IPS-NIHi11 (cell line): ENCODE measurements at regions not wholly inside any gene's neighbourhood (a gene's known extent, or its start where the extent isn't known, plus 50 kb on each side); places are given as distances from the start of the nearest gene placed in this dataset.
A peak's percentile ranks its signal among the peaks of the same experiment; 100 is the strongest.
"Not testable (repeated sequence)": the region's sequence is repeated elsewhere in the genome, so short reads cannot be mapped to it uniquely, and the experiment has no call there.

Experiments
- DNase-seq: peaks from one replicate; pipeline ENCODE4 v3.0.0; 2012; ENCODE audit warnings: mixed read lengths, low spot score

DNA sequence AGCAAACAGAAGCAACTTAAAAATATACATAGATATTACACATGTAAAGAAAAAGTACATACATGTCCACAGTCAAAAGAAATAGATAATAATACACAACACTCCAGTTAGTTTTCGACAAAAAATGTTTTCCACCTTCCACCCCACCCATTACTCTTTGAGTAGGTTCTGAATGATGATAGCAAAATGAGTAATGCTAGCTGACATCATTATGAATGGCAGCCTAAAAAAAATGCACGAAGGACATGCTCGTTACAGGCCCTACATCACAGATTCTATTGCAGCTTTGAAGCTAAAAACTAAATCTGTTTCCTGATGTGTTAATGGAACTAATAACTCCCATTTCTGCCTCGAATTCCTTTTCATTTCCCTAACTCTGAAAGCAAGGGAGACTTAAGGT is 578.7 kb upstream of the NETO1 start:
- no peak for DNase-seq

DNA sequence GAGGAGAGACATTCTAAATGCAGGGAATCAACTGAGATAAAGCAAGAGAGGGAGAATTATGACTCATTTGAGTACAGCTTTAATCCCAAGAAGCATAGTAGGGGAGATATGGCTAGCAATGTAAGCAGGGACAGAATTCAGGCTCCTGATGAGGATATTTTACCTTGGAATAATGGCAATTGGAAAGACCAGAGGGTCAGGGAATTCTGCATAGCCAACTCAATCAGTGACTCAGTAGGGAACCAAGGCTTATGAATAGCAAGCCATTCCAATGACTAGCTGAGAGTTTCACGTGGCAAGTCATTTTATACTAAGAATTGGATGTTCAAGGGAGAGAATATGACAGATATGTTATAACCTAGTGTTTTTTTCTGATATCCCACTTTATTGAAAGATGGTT is 563.8 kb upstream of the NETO1 start:
- peak; percentile 16 for DNase-seq

DNA sequence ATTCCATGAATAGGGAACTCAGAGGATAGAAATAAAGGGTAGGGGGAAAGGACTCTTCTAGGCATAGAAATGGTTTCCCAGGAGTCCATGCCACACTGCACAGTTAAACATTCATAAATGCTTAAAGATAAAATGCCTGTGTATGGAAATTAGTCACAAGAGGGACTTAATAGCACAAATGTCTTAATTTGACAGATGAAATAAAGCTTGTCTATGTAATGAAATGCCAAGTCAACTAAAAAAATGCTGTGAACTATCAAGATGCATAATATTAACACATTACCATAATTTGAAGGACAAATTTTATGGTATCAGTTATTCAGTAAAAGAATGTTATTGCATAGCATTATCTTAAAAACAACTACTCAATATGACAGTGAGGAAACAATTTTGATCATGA is 553.2 kb upstream of the NETO1 start:
- no peak for DNase-seq

DNA sequence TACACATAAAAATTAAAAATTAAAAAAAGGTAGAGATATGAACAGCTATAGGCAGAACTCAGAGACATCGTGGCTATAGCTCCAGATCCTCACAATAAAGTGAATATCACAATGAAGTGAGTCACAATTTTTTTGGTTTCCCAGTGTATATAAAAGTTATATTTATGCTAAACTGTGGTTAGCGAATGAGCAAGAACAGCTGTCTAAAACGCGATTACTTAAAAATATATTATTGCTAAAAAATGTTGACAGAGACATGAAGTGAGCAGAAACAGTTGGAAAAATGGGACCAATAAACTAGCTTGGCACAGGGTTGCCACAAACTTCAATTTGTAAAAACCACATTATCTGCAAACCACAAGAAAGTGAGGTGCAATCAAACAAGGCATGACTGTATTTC is 551.7 kb upstream of the NETO1 start:
- no peak for DNase-seq

DNA sequence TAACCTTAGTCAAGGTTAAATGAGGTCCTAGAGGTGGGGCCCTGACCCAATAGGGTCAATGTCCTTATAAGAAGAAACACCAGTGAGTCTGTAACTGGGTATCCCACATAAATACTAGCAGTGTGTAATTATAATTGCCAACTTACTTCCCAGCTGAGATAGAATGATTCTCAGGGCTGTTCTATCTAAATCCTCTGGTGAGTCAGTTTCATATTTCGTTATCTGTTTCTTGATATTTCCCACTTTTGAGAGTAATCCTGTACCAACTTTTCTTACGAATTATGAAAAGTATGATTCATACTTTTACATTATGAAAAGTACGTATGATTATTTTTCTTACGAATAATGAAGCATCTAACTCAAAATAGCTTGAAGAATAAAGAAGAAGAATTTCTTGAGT is 546.8 kb upstream of the NETO1 start:
- no peak for DNase-seq

DNA sequence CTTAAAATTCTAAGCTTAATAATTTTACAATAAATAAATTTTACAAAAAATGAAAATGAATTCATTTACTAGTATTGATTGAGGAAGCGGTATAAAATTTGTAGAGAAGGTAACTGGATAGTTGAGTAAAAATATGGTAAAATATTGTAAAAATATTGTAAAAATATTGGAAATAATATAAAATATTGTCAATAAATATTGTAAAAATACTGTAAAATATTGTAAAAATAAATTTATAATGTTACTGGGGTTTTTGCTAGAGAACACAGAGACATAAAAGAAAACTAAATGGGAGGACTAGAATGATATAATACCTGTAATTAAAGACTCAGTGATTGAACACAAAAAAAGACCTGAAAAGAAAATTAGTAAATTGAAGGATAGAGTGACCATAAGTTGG is 546.3 kb upstream of the NETO1 start:
- no peak for DNase-seq

DNA sequence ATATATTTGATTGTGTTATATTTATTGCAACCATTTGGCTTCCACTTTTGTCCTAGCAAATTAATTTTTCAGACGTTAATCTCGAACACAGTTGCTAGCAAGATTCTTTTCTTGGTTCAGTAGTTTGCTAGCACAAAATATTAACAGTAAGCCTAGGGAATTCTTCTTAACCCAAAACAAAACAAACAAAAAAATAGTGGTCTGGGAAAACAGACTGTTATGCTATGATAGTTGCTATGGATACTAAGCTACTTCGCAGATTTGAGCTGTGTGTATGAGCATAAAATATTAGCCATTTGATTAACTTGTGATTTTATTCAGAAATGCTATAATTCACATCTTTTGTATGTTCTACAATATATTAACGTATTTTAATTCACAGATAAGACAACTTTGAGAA is 541.5 kb upstream of the NETO1 start:
- no peak for DNase-seq

DNA sequence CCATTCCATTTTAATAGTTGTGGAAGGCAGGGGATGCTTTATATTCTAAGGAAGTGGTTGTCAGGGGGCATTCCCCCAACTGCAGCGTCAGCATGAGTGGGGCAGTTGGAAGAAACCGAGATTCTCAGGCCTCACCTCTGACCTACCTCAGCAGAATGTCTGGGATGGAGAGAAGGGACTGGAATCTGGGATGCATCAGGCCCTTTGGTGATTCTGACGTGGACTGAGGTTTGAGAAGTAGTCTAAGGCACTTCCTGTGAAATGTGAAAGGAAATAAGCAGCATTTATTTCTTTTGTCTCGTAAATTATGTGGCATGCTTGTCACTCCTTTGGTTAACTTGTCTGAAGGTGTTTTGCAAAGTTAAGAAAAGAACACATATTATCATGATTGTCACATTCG is 540.7 kb upstream of the NETO1 start:
- DNase-seq, result peak; percentile 16

DNA sequence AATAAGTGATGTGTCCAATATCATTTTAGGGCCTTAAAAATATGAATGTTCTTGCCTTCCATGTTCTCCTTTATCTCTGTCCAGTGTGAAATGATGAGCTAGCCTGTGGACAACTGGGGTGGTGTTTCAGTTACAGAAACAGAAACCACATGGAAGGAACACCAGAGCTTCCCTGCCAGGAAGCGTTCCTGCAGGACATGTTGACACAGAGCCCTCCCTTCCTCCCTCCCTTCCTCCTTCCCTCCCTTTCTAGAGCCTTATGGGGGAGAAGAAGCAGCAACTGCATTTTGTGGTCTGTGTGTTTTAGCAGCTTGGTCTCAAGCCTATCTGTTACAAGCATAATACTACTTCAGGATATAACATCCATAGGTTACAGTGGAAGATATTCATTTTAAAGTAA is 539.7 kb upstream of the NETO1 start:
- DNase-seq, result no peak

DNA sequence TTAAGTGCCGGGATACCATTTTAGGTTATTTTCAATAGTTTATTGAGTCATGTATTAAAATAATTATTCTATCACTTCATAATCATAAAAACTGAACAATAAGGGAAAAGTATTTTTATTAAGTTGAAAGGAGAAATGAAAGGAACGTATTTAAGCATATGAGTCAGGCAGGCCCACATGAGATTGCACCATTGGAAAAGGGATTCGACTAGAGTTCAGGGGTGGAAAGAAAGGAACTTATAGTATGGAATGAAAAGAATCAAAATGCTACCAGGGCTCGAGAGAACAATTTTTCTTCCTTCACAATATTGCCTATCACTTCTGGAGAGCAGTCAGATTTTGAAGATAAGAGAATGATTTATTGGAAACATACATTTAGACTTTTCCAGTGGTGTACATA is 516.5 kb upstream of the NETO1 start:
- DNase-seq, result no peak

DNA sequence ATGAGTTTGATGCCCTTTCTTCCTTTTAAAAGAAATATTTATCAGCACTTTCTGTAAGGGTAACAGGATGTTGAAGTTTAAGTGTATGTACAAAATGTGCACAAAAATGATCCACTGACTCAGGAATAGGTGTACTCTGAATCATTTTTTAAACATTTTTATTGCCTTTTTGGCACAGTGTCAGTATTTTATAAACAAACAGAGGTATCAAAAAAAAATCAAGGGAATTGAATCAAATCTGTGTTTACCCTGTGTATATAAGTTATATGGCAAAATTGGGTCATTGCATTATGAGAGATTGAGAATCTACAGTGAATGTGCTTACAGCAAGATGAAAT is 513.9 kb upstream of the NETO1 start:
- DNase-seq, result no peak

DNA sequence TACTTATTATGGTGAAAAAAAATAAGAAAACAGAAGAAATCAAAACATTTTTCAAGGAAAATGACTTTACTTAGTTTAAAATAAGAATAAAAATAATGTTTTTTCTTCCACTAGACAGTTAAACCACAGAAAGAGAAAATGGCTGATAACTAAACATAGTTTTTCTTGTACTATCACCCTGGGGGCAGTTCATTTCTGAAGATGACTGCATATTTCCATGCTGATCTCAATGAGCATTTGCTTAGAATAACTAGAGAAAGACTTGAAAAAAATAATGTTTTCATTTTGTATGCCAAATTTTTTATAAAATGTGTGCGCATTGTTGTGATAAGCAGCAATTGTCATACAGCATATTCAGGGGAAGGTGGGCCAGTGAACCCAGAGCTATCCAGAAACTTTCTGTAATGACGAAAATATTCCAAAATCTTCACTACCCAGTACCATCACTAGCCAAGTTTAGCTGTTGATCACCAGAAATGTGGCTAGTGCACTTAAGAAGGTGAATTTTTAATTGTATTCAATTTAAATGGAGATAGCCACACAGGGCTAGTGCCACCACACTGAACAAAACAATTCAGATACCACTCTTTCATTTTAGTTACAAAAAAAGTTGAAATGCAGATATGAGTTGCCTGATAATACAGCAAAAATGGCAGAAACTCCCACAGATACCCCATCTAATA is 513.4 kb upstream of the NETO1 start:
- no peak for DNase-seq

DNA sequence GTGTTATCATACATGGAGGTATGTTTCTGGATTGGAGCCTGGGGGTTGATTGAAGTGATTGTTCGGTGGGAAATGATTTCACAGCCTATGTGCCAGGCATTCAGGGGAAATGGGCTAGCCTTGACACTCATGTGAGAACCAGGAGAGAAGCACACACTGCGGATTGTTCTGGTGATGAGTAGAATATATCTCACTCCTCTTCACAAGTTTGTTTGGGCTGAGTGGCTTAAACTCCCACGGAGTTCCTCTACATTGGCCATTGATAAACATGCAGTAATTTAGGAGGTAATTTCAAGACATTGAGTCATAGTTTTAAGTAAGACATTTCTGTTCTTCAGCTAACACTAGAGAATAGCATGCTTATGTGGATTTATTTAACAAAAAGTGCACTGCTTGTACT is 498.9 kb upstream of the NETO1 start:
- no peak for DNase-seq

DNA sequence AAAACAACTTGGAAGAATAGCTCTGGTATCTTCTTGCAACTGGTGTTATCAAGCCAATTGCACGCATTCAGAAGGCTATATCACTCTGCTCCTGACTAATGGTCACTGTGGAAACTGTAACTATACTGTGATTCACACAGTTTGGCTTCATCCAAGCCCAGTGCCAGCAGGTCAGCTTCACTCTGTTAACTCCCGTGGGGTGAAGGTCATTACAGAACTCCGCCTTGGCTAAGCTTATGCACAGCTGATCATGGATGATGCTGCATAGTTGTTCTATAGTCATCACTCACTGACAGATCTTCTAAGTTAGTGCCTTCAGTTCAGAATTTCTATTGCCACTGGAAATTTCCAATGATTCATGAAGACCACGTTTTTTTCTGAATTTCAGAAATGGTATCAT is 497.2 kb upstream of the NETO1 start:
- DNase-seq, result no peak

DNA sequence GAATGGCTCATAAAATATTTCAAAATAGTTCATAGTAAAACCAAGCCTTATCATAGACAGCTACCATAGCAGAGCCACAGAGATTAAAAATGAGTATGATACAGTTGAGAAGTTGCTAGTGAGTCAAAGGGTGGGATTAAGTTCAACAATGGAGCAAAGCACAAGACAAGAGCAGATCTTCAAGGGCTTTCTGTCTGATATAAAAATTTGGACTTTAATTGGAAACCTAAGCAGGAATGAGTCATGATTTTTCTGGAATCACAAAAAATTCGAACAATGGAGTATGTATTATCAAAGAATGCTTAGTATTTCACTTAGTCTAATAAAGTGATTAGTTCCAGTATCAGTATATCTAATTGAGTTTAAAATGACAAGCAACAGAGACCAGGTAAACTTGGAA is 487.3 kb upstream of the NETO1 start:
- DNase-seq, result no peak

DNA sequence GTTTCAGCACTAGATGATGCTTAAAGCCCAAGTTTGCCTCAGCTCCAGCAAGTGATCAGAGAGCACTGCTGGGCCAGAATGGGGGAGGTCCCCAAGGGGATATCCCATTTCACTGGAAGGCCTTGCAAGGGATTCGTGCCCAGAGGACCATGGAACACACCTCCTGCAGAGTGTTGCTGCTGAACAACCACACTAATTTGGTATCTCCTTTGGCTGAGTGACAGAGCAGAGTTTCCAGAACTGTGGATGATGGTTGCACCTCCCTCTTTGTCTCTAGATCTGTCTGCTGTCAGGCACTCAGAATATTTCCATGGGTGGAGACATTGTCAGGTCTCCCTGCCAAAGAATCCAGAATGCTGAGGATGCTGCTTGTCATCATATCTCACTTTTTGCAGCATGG is 484.8 kb upstream of the NETO1 start:
- DNase-seq, result no peak

DNA sequence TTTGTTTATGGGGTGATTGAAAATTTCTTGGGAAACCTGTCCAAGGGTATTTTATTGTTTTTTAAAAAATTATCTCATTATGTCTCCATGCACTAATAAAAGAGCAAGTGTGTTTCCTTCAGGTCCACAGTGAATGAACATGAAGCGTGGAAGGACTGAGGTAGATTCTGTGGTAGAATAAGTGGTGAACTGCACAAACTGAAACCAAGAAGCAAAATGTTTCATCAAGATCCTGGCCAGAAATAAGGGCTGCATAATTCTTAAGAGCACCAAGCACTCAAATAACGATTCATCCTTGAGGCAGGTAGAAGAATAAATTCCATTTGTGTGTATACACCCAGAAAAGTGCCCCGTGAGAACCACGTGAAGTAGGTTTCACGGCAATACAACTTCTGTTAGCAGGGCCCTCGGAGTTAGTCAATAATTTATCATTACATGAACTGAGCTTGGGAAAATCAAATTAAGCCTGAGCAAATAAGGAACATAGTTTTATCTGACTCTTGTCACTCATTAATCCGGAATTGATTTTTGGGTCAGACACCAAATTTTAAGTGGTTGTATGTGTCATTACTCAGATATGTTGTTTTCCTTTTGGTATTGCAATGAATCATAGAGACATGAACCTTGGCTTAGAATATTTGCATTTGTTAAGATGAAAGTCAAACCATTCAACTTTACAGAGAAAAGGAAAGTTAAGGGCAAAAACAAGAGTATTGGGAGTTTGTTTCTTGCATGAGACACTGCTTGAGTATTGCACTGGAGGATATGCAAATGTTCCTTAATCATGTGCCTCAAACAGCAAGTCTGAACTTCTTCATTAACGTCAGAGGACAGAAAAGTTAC is 472.6 kb upstream of the NETO1 start:
- DNase-seq, result no peak

DNA sequence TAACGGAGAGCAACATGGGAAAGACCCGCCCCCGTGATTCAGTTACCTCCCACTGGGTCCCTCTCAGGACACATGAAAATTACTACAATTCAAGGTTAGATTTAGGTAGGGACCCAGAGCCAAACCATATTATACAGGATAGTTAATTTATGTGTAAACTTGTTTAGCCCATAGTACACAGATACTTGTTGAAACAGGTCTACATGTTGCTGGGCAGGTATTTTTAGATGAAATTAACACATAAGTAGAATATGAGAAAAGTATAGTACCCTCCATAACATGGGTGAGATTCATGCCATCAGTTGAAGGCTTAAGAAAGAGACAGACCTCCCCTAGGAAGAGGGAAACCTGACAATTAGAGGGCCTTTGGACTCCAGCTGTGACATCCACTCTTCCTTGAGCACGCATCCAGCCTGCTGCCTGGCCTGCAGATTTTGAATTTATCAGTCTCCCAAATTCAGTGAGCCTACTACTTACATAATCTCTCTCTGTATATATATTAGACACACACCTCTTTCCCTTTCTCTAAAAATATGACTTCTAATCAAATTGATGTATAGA is 463.5 kb upstream of the NETO1 start:
- no peak for DNase-seq

DNA sequence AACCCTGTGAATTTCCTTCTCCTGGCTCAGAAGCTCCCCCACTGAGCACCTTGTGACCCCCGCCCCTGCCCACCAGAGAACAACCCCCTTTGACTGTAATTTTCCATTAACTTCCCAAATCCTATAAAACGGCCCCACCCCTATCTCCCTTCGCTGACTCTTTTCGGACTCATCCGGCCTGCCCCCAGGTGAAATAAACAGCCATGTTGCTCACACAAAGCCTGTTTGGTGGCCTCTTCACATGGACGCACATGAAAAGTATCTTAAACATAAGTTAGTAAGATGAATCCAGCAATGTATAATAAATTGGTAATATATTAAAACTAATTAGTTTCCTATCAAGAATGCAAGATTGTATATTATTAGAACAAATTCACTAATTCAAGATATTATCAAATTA is 462.3 kb upstream of the NETO1 start:
- not testable (repeated sequence) for DNase-seq

DNA sequence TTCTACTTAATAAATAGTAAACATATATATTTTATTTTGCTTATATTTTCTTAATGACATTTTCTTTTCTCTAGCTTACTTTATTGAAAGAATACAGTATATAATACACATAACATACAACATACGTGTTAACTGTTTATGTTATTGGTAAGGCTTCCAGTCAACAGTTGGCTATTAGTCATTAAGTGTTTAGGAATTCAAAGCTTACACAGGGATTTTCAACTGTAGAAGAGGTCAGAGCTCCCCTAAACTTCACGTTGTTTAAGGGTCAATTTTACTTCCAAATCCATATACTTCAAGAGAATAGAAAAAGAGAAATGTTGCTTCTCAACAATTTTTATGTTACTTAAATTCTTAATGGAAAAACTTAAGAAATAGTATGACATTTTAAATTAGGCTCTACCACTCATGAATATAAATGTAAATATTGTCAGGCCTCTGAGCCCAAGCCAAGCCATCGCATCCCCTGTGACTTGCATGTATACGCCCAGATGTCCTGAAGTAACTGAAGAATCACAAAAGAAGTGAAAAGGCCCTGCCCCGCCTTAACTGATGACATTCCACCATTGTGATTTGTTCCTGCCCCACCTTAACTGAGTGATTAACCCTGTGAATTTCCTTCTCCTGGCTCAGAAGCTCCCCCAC is 456.5 kb upstream of the NETO1 start:
- not testable (repeated sequence) for DNase-seq

DNA sequence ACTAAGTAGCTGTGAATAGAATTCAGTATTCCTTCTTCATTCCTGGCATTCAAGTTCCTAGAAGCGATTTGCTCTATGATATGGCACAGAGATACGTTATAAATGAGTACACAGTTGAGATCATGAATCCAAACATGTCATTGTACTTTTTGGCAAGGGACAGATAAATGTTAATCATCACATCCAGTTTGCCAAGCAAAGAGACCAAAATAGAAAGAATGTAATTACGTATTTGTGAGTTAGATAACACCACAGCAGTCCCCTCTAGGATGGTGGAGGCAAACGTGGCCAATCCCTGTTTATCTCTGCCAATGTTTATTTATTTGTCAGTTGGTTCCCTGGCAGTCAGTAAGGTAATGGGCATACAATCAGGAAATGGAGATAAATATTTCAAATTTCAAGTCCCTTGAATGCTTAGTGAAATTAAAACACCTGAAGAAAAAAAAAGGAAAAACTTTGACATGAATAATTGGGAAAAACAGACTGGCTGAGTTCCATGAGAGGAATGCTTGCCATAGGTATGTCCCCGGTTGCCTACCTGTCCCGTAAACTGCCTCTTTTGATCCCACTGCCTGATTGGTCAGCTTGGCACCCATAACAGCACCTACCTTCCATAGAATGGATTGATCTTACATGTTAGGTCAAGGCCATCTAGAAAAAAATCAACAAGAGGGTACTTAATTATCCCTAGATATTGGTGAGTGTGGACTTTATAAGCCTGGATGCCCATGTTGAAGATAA is 451.1 kb upstream of the NETO1 start:
- no peak for DNase-seq

DNA sequence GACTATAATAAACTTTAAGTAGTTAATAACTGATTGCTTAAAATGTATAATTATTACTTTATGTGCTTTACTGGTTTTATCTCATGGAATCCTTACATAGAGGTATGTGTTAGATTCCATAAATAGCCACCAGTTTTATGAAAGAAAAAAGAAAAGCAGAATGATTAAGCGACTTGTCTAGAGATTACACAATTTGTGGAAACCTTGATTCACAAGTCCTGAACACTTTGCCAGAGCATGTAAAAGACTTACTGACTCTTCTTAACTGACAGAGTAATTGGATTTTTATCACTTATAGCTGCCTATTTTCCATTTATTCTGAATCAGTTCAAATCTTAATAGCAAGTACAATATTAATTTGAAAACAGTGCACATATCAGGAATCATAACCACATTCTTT is 448.7 kb upstream of the NETO1 start:
- DNase-seq, result no peak
